ENCODE measurements at regions not wholly inside any gene's neighbourhood (a gene's known extent, or its start where the extent isn't known, plus 50 kb on each side); places are given as distances from the start of the nearest gene placed in this dataset.

- no peak for TF ChIP-seq POLR2A (IDR thresholded peaks at IDR 0.05)
- no peak for TF ChIP-seq EP300 (IDR thresholded peaks at IDR 0.05)
- no peak for TF ChIP-seq CTCF (IDR thresholded peaks at IDR 0.05)
- TF ChIP-seq POLR2AphosphoS5 (IDR thresholded peaks at IDR 0.05), result no peak
These were observed 236.2 kb upstream of the HAND2 start for GRCh38 chr4:173766171-173766600.
